GM12878 (cell line): ENCODE measurements at regions not wholly inside any gene's neighbourhood (a gene's known extent, or its start where the extent isn't known, plus 50 kb on each side); places are given as distances from the start of the nearest gene placed in this dataset.

Experiments used
- ATAC-seq: fragments of 200-7000 bp; cut with Tn5 transposase; 3 replicates; pipeline ENCODE4 v1.9.1; 2020; ENCODE audit warnings: mild to moderate bottlenecking, moderate library complexity
- BruUV-seq: library from RNA; stranded (reverse); fragments of 400-500 nt; replicated peaks from 2 replicates; lab custom pipeline; 2021; lab: Mats Ljungman, UMichigan
- CTCF ChIA-PET: fragments of 300-600 bp; sonication (Branson Sonifier 250); formaldehyde crosslinking; extraction: SDS; loops from one replicate; lab custom pipeline; 2021; ENCODE audit warnings: inconsistent platforms; lab: Yijun Ruan, JAX
- POLR2A ChIA-PET: fragments of 350-600 bp; formaldehyde crosslinking; extraction: SDS; loops from one replicate; lab custom pipeline; 2021; ENCODE audit warnings: inconsistent platforms; lab: Charles Lee
- RAD21 ChIA-PET: fragments of 300-600 bp; sonication (Branson Sonifier 250); formaldehyde crosslinking; loops from one replicate; lab custom pipeline; 2023; ENCODE audit warnings: antibody characterized with exemption; ENCODE audit not compliant: unreplicated experiment; lab: Charles Lee
- SMC1A ChIA-PET: fragments of 300-600 bp; sonication (Branson Sonifier 250); formaldehyde crosslinking; loops from one replicate; lab custom pipeline; 2023; ENCODE audit not compliant: unreplicated experiment, uncharacterized antibody; lab: Charles Lee
- DNase-seq: peaks from one replicate; pipeline ENCODE4 v3.0.0-alpha.2; 2011; ENCODE audit warnings: low read depth, low spot score
- FAIRE-seq: peaks from 3 replicates; lab custom pipeline; 2011; peaks lifted over from hg19 to GRCh38; lab: Jason Lieb, UNC
- H2AFZ ChIP-seq: 2 replicates; pipeline ENCODE4 v1.6.0; 2011; ENCODE audit warnings: low read depth, low read length, control low read depth; ENCODE audit not compliant: control insufficient read depth
- H3K27ac ChIP-seq: 2 replicates; pipeline ENCODE4 v1.5.1; 2011; ENCODE audit warnings: control low read depth; ENCODE audit not compliant: control insufficient read depth, insufficient read depth
- H3K27me3 ChIP-seq, 2 experiments: replicated peaks in 1 of 2; 2 replicates each; pipeline versions ENCODE4 v1.6.0 to v1.6.1; 2011; ENCODE audit warnings: low read length in 1 of 2; ENCODE audit not compliant: control insufficient read depth in 2 of 2, insufficient read depth in 2 of 2
- H3K36me3 ChIP-seq, 2 experiments: 2 replicates each; pipeline ENCODE4 v1.5.1; 2011; ENCODE audit warnings: low read length in 1 of 2; ENCODE audit not compliant: control insufficient read depth in 2 of 2, insufficient read depth in 2 of 2
- H3K4me1 ChIP-seq: 2 replicates; pipeline ENCODE4 v1.6.1; 2011; ENCODE audit warnings: mild to moderate bottlenecking, low read length, moderate library complexity, mixed read lengths; ENCODE audit not compliant: control insufficient read depth, insufficient read depth
- H3K4me2 ChIP-seq: 2 replicates; pipeline ENCODE4 v1.6.0; 2011; ENCODE audit warnings: control low read depth; ENCODE audit not compliant: control insufficient read depth, insufficient read depth
- H3K4me3 ChIP-seq: fragments of 200-600 bp; sonication (generic); 2 replicates; pipeline ENCODE4 v1.5.1; 2016
- H3K79me2 ChIP-seq: 2 replicates; pipeline ENCODE4 v1.6.0; 2011; ENCODE audit warnings: low read length; ENCODE audit not compliant: control insufficient read depth, insufficient read depth
- H3K9ac ChIP-seq: 2 replicates; pipeline ENCODE4 v1.8.0; 2011; ENCODE audit warnings: low read length, control low read depth, mixed read lengths; ENCODE audit not compliant: control insufficient read depth, insufficient read depth
- H3K9me3 ChIP-seq: replicated peaks from 3 replicates; pipeline ENCODE4 v1.5.1; 2011; ENCODE audit warnings: mild to moderate bottlenecking, low read length; ENCODE audit not compliant: control insufficient read depth, insufficient read depth
- H4K20me1 ChIP-seq: 2 replicates; pipeline ENCODE4 v1.6.0; 2011; ENCODE audit not compliant: control insufficient read depth, insufficient read depth
- BCL11A ChIP-seq: IDR thresholded peaks from 2 replicates; pipeline ENCODE4 v1.6.1; 2011; ENCODE audit warnings: low read depth, low read length
- EGR1 ChIP-seq, 2 experiments: IDR thresholded peaks; 1 replicate in 1 of 2; 2 replicates in 1 of 2; pipeline ENCODE4 v1.6.1; 2011 to 2012; ENCODE audit warnings: low read depth in 2 of 2, low read length in 2 of 2, borderline replicate concordance in 1 of 2, mild to moderate bottlenecking in 1 of 2, moderate library complexity in 1 of 2
- HDGF ChIP-seq: fragments of 450-650 bp; IDR thresholded peaks from 2 replicates; pipeline ENCODE4 v1.6.1; 2016; ENCODE audit warnings: antibody characterized with exemption
- IKZF1 ChIP-seq: fragments of 450-650 bp; conservative IDR thresholded peaks from 2 replicates; pipeline ENCODE4 v1.6.1; 2017; ENCODE audit warnings: antibody characterized with exemption, mild to moderate bottlenecking
- MTA3 ChIP-seq: IDR thresholded peaks from 2 replicates; pipeline ENCODE4 v1.6.1; 2012; ENCODE audit warnings: low read length, inconsistent platforms, borderline replicate concordance
- RAD51 ChIP-seq: fragments of 450-650 bp; IDR thresholded peaks from 2 replicates; pipeline ENCODE4 v1.6.1; 2016; ENCODE audit warnings: moderate library complexity, mild to moderate bottlenecking, inconsistent platforms
- SREBF1 ChIP-seq: IDR thresholded peaks from 2 replicates; pipeline ENCODE4 v1.6.1; 2012; ENCODE audit warnings: mild to moderate bottlenecking, low read length
- WGBS: methylation state at CpG from one replicate; pipeline ENCODE4 v1.1.6; 2016; ENCODE audit warnings: low lambda C conversion rate; ENCODE audit not compliant: insufficient replicate concordance, insufficient coverage; ENCODE audit errors: missing lambda C conversion rate; 5-methylcytosine and 5-hydroxymethylcytosine counted together
- in situ Hi-C: fragments of 300-500 bp; cut with MboI; formaldehyde crosslinking; loops from 9 replicates; pipeline ENCODE4 v1.14.3; 2018; ENCODE audit warnings: mixed read lengths
- intact Hi-C: fragments of 100-400 bp; cut with micrococcal nuclease; formaldehyde crosslinking; loops from one replicate; pipeline ENCODE4 v1.14.2; 2022; ENCODE audit not compliant: unreplicated experiment
- TF ChIP-seq, protein P1 (sequence below), 3 experiments: IDR thresholded peaks in 2 of 3; conservative IDR thresholded peaks in 1 of 3; 2 replicates each; pipeline ENCODE4 v1.5.1; 2011; ENCODE audit warnings: low read depth in 3 of 3, low read length in 3 of 3, mild to moderate bottlenecking in 3 of 3, control low read depth in 2 of 3, moderate library complexity in 2 of 3, inconsistent platforms in 1 of 3, mixed read lengths in 1 of 3; ENCODE audit not compliant: control insufficient read depth in 2 of 3, insufficient read depth in 1 of 3; ENCODE audit errors: extremely low read depth in 1 of 3

DNA sequence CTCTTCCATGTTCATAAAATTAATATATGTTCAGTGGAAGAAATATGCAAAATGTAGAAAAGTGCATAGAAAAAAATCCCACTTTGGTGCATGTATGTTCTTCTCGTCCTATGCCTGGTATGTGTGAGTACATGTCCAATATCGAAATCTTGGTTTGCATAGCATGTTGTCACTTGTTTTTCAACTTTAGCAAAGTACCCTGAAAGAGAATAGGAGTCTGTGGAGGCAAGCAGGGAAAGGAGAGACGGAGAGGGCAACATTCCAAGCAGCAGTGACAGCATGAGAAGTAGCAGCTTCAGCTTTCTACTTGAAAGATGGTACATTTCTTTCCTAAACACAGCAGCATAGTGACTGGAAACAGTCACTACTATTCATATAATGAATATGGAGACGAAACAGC, 56.8 kb upstream of the CACNA2D3 start:
- ChIA-PET SMC1A (interaction anchor here (0.7 kb wide), 1 partner anchor 126 kb away, joined by 6 read pairs; no protein-coding TSS in a partner anchor), RAD21 (no interaction called here), POLR2A (no interaction called here), CTCF (no interaction called here)
- Histone ChIP-seq H2AFZ (no peak overlapping the region), H3K27me3 (no peaks in the 10 kb centered on the region; a peak in 3 of 4 replicates), H3K27ac (no peak overlapping the region), H3K9ac (no peak overlapping the region), H3K4me3 (no peak overlapping the region), H4K20me1 (peaks cover 3% of the 10 kb centered on the region; the same call in 1 of the 2 replicates), H3K4me1 (no peaks in the 10 kb centered on the region), H3K36me3 (no peaks in the 10 kb centered on the region), H3K79me2 (no peaks in the 10 kb centered on the region), H3K4me2 (no peak overlapping the region), H3K9me3 (no peaks in the 10 kb centered on the region; the same call in 2 of the 3 replicates)
- DNase-seq (no peak), ATAC-seq (no peak), FAIRE-seq (no peak)
- no peak for TF ChIP-seq SREBF1
- TF ChIP-seq EGR1 (IDR thresholded peaks at IDR 0.05; ENCODE audit: borderline replicate concordance in 1 of 2, low read depth in 2 of 2, low read length in 2 of 2): no peak
- TF ChIP-seq HDGF: no peak
- TF ChIP-seq, protein P1, sequence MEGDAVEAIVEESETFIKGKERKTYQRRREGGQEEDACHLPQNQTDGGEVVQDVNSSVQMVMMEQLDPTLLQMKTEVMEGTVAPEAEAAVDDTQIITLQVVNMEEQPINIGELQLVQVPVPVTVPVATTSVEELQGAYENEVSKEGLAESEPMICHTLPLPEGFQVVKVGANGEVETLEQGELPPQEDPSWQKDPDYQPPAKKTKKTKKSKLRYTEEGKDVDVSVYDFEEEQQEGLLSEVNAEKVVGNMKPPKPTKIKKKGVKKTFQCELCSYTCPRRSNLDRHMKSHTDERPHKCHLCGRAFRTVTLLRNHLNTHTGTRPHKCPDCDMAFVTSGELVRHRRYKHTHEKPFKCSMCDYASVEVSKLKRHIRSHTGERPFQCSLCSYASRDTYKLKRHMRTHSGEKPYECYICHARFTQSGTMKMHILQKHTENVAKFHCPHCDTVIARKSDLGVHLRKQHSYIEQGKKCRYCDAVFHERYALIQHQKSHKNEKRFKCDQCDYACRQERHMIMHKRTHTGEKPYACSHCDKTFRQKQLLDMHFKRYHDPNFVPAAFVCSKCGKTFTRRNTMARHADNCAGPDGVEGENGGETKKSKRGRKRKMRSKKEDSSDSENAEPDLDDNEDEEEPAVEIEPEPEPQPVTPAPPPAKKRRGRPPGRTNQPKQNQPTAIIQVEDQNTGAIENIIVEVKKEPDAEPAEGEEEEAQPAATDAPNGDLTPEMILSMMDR (IDR thresholded peaks at IDR 0.05 in 2 of 3, conservative IDR thresholded peaks at IDR 0.05 in 1 of 3; ENCODE audit: control insufficient read depth in 2 of 3, extremely low read depth in 1 of 3, insufficient read depth in 1 of 3, low read depth in 3 of 3, low read length in 3 of 3): no peak
- TF ChIP-seq RAD51: no peak
- no peak for TF ChIP-seq IKZF1
- intact Hi-C loops (no loop called here), in situ Hi-C loops (no loop called here)
- 1% methylated on average over 4 of the region's 4 CpGs for WGBS
- no TSS peak for BruUV-seq

DNA sequence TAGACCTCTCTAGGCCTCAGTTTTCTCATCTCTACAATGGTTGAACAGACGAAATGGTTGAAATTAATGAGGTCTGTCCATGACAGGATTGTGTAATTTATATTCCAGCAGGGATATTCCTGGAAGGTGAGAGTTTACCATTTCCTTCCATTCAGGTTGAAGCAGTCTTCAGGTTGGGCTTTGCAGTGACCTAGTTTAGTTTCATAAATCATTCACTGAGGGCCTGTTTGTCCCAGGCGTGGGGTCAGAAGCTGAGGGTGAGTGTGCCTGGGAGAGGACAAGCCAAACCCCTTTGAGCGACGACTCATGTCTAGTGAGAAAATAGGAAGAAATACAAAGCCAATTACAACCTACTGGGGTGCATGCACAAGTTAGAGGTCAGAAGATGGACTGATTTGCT, 57.2 kb upstream of the CACNA2D3 start:
- no TSS peak for BruUV-seq
- ATAC-seq: no peak
- intact Hi-C loops: no loop called here
- ChIA-PET CTCF (no interaction called here), POLR2A (no interaction called here), SMC1A (no interaction called here)
- Histone ChIP-seq H3K9me3 (no peaks in the 10 kb centered on the region), H2AFZ (no peak overlapping the region), H3K27ac (no peak overlapping the region), H3K4me3 (no peak overlapping the region), H4K20me1 (peaks cover 3% of the 10 kb centered on the region; the same call in 1 of the 2 replicates), H3K79me2 (no peaks in the 10 kb centered on the region)
- no peak for FAIRE-seq
- in situ Hi-C loops: no loop called here
- no peak for TF ChIP-seq BCL11A
- TF ChIP-seq MTA3: no peak
- TF ChIP-seq, all 136 proteins: peak for 0
- no peaks in the 10 kb centered on the region; a peak in 3 of 4 replicates for H3K27me3 ChIP-seq
- H3K9ac ChIP-seq: no peak overlapping the region
- no peak overlapping the region for H3K4me2 ChIP-seq
- 10% methylated on average over 4 of the region's 4 CpGs for WGBS
- DNase-seq: no peak
- no peaks in the 10 kb centered on the region for H3K36me3 ChIP-seq
- RAD21 ChIA-PET: no interaction called here
- no peaks in the 10 kb centered on the region for H3K4me1 ChIP-seq
